ENCODE measurements at regions not wholly inside any gene's neighbourhood (a gene's known extent, or its start where the extent isn't known, plus 50 kb on each side); places are given as distances from the start of the nearest gene placed in this dataset.

GRCh38 chr1:232518349-232518748, 111.6 kb downstream of the SIPA1L2 start:
- no peak for DNase-seq

- DNase-seq: no peak
These were observed 112.7 kb downstream of the SIPA1L2 start for GRCh38 chr1:232517204-232517603.

GRCh38 chr1:232515706-232516105, 114.2 kb downstream of the SIPA1L2 start:
- no peak for DNase-seq

GRCh38 chr1:232512712-232513111, 117.2 kb downstream of the SIPA1L2 start:
- DNase-seq: no peak

GRCh38 chr1:232511172-232511571, 118.8 kb downstream of the SIPA1L2 start:
- no peak for DNase-seq

DNA sequence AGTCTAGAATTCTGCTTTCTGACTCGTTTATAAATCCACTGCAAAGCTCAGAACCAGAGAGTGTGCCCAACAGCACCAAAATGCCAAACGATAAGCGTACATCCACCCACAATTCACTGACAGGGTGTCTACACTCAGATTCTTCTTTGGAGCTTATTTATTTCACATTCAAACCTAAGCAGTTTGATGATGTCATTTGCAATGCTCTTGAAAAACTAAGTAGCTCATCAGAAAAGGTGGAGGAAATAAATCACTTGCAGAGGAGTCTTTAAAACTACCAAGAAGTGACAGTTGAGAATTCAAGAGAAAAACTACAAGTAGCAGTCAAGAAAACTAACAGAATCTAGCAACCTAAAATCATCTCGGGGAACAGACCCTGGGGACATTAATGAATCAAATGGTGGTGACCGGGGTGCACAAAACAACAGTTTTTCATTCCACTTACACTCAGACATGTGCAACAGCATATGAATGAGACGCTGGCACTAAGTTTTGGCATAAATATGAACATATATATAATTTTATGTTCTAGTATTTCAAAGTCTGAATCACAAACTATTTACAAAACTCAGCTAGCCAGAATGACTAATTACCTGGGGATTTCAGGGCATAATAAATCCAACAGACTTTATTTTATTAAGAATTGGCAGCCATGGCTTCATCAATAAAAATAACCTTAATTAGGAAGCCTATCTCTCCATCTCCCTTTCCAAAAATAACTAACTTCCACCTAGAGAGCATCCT, 119.4 kb downstream of the SIPA1L2 start:
- DNase-seq: no peak

DNA sequence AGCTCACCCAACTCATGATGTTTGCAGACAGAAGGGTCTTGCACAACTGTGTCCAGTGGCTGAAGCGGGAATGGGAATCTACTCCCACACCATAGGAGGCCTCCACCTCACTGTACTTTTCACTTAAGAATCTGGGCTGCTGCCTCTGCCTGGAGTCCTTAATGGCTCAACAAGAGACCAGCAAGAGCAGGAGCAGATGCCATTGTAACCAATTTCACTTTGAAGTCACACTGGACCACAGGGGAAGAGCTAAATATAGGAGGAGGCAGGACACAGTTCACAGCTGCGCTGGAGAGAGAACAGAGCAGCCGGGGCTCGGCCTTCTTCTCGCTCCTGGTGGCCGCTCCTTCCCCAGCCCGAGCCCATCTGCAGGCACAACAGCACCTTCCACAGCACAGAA, 120.4 kb downstream of the SIPA1L2 start:
- no peak for DNase-seq

DNA sequence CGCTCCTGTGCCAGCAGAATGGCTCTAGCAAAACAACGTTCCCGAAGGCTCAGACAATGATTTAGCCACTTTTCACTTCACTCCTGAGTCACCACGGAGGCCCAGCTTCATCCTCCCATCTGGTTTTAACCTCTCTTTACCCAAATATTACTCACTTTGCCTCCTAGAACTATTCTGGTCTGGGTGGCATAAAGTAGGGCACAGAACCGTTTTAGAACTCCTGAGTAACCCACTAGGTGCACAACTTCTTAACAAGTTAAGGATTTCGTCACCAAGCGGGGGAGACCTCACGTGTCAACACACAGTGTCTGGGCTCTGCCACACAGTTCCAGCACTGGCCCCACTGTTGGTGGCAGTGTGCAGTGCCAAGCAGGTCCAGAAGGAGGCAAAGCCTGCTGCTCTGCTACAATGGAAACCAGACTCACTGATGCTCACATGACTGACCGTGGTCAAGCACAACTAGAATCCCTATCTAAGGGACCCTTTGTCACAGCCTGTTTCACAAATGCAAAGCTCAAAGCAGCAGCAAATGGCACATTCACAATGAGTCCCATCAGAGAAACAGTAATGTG, 121.7 kb downstream of the SIPA1L2 start:
- no peak for DNase-seq

DNA sequence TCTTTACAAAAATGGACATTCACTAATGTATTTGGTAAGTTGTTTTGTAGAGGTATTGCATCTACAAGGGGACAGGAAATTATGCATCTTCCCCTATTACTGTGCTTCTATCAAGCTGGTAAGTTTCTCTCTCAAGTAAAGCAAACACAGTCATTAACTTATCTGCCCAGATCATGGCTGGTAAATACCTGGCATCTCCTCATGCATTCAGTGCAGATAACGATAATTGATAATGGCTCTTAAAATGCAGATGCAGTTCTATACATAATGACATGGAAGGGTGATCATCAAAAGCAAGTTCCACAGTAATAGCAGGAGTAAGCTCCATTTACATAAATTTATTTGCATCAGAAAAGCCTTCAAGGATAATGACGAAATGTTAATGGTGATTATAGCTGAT, 122.4 kb downstream of the SIPA1L2 start:
- DNase-seq: no peak

DNA sequence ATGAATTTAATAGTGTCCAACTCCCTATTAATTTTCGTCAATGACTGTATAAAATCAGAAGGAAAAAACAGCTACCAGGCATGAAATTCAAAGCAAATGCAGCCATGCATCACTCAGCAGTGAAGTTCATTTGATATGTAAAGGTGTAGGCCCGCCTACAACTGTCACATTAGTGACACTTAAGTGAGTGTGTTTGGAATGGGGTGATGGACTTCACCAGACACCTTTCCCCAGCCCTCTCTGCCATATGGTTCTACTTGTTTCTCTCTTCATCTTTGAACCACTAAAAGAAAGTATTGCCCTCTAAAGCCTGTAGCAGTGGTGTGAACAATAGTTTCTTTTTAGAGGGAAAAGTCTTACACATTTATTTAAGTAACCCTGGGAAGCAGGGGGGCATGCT, 124.0 kb downstream of the SIPA1L2 start:
- DNase-seq: no peak

GRCh38 chr1:232504651-232505050, 125.3 kb downstream of the SIPA1L2 start:
- DNase-seq: no peak

DNA sequence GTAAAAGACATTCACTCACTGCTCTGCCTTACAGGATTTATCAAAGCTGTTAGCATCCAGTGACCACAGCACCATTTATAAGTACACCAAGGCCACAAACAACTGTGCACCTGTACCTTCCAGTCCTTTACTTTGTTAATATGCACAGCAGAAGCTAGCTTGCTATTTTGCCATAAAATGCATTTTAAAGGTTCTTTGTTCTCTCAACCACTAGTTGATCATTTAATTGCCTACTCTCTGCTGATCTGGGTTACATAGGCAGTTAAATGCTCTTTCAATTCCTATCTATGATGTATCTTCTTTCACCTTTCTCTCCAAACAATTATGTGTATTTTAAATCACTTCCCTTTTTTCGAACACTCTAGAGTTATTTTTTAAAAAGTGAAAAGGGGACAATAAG, 126.4 kb downstream of the SIPA1L2 start:
- no peak for DNase-seq

DNA sequence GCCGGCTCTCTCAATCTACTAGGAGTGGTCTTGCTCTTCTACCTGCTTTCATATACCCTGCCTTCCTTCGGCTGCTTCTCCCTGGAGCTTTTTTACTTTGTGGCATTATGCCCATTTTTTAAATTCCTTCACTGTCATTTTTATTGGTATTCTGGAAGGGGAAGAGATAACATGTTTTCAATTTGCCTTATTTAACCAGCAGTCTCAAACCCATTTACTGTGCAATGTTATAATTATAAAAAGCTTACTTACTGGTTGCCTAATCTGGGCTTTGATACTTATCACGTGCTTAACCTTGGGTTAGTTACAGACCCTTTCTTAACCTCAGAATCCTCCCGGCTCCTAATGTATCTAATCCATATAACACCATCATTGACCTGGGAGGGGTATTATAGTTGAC, 128.1 kb downstream of the SIPA1L2 start:
- DNase-seq: no peak

DNA sequence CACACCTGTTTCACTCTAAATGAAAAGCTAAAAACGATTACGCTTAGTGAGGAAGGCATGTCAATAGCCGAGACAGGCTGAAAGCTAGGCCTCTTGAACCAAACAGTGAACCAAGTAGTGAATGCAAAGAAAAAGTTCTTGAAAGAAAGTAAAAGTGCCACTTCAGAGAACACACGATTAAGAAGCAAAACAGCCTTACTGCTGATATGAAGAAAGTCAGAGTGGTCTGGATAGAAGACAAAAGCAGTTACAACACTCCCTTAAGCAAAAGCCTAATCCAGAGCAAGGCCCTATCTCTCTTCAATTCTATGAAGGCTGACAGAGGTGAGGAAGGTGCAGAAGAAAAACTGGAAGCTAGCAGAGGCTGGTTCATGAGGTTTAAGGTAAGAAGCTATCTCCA, 130.7 kb downstream of the SIPA1L2 start:
- no peak for DNase-seq

DNA sequence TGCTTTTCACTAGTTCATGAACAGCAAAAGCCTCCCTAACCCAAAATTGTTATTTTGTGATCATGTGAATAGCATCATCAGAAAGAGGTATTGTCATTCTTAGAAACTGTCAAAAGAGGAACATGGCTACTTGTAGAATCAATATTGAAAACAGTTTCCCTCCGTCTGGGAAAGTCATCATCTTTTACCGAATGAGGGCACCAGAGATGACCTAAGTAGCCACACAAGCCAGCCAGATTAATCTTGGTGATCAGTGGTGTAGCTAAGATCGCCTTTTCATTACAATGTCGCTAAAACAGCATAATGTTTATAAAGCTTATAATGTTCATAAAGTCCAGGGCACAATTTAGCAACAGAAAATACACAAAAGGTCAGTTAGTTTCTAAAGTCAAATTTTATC, 136.1 kb downstream of the SIPA1L2 start:
- no peak for DNase-seq

DNA sequence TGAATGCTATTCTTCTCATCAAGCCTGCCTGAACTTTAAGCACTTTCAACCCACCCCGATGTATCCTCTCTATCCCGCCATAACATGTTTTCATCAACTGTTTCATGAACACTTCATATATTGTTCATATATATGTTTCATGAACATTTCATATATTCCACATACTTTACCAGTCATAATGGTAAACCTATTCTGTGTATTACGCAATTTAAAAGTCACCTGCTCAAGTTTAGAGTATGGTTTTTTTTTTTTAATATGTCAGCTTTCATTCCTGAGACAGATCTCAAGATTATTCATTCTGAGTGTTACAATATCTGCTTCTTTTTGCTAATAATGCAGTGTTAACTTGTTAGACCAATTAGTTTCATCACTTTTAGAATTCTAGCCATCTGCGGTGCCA, 140.7 kb downstream of the SIPA1L2 start:
- no peak for DNase-seq

GRCh38 chr1:232487236-232487635, 142.7 kb downstream of the SIPA1L2 start:
- no peak for DNase-seq

DNA sequence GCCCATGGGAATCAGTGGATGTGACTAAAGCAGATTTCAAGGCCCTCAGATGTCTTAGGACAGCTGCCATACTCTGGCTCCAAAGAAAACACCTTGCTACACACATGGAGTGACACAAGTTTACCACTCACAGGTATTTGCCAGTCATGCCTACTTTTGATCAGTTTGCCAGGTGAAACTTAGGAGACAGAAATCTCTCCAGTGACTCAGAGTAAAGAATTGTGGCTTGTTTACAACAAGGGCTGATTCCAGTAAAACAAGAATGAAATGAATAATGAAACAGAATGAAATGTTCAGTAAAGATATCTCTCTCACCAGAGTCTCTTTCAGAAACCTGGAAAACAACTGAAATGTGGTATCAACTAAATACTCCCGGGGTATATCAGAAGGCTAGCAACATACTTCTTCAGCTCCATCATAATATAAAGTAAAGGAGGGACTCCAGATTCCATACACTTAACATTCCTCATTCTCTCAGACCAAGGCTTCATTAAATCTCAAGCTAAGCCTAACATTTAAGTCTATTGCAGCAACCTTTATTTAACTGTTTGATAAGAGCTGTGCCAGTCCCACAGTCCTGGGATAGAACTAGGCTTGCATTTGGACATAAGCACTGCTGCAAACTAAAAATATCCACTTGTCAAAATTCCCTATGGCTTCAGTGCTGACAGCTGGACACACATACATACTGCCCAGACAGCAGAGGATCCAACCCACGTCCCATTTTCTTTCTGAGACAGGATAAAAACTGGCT, 143.3 kb downstream of the SIPA1L2 start:
- no peak for DNase-seq

DNA sequence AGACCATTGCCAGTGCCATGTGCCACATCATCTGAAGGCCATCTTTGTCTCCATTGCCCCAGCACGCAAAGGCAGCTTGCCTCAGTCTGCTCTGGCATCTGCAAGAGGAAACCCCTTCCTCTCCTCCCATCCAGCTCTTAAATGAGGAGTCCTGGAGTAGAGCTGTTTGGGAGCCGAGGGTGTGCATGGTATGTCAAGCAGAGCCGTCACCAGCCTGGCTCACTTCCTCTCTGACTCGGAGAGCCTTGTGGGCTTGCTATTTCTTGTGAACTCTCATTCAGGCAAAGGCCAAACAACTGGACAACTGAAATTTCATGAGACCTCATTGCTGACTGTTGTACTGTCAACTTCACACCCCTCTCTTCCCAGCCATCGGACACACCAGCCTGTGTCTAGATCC, 143.9 kb downstream of the SIPA1L2 start:
- no peak for DNase-seq

GRCh38 chr1:232484856-232485255, 145.1 kb downstream of the SIPA1L2 start:
- no peak for DNase-seq

DNA sequence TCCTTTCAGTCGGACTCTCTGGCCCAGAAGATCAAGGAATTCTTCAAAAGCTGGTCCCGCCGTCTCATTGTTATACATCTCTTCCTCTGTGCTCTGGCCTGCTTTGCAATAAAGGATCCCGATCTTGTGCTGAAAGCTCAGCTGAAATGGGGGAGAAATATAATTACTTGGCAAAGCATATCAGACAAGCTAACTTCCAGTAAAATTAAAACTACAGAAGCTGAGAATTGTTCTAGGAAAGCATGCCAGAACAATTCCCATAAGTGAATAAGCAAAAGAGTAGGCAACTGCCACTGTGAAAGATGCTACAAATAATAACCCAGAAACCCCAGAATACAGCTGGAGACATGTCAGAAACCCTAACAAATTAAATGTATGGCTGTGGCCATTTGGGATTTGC, 146.1 kb downstream of the SIPA1L2 start:
- DNase-seq: no peak

DNA sequence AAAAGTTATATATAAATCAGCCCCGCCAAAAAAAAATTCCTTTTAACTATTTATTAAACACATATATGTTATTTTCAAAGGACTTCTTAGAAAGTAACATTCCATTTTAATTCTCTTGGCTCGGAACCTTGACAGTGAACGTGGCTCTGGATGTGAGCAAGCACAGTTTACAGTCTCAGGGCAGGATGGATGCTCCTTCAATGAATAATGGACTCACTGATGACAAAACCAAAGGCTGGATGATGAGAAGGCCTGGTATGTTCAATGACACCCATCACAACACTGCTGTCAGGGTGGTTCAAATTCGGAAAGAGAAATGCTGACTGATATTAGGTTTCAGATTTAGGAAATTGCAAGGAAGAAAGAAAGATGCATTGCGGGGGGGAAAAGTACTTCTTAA, 148.8 kb downstream of the SIPA1L2 start:
- no peak for DNase-seq

GRCh38 chr1:232477728-232478127, 152.2 kb downstream of the SIPA1L2 start:
- no peak for DNase-seq

- no peak for DNase-seq
These were observed 153.4 kb downstream of the SIPA1L2 start for GRCh38 chr1:232476538-232476950.

Measured in CD4-positive, alpha-beta T cell treated with Interferon alpha-2 for 1 hour (primary cell).